K562 (cell line): ENCODE measurements at regions not wholly inside any gene's neighbourhood (a gene's known extent, or its start where the extent isn't known, plus 50 kb on each side); places are given as distances from the start of the nearest gene placed in this dataset.

Experiments used
- ATAC-seq: fragments of 200-7000 bp; cut with Tn5 transposase; 3 replicates; pipeline ENCODE4 v1.9.1; 2020; ENCODE audit warnings: moderate library complexity
- BruUV-seq: library from RNA; stranded (reverse); fragments of 400-500 nt; replicated peaks from 2 replicates; lab custom pipeline; 2021; lab: Mats Ljungman, UMichigan
- CTCF ChIA-PET: fragments of 300-600 bp; formaldehyde crosslinking; extraction: SDS; loops from one replicate; lab custom pipeline; 2021; ENCODE audit warnings: low intra/inter-chr PET ratio; lab: Yijun Ruan, JAX
- POLR2A ChIA-PET: fragments of 300-600, 350-650 bp; sonication (Branson Sonifier 250); formaldehyde crosslinking; extraction: SDS; loops from one replicate; lab custom pipeline; 2021; ENCODE audit warnings: antibody characterized with exemption, inconsistent platforms; lab: Yijun Ruan, JAX
- DNase-seq, 4 experiments: peaks; one replicate each; pipeline versions ENCODE4 v3.0.0 to v3.0.0-alpha.2; 2011 to 2018; ENCODE audit warnings: low spot score in 3 of 4, mixed read lengths in 3 of 4; ENCODE audit errors: extremely low read depth in 1 of 4
- FAIRE-seq: peaks from 2 replicates; lab custom pipeline; 2011; peaks lifted over from hg19 to GRCh38; lab: Jason Lieb, UNC
- H2AFZ ChIP-seq: 2 replicates; pipeline ENCODE4 v1.6.0; 2011; ENCODE audit warnings: low read depth, low read length, control low read depth, inconsistent platforms
- H3K27ac ChIP-seq: fragments of 200-600 bp; 3 replicates; pipeline ENCODE4 v1.8.0; 2011; ENCODE audit warnings: low read depth, mild to moderate bottlenecking, control low read depth, inconsistent platforms, low read length, moderate library complexity, mixed read lengths; ENCODE audit errors: extremely low read depth
- H3K27me3 ChIP-seq, 2 experiments: fragments of 300-600 bp in 1 of 2; 2 replicates in 1 of 2; 3 replicates in 1 of 2; pipeline versions ENCODE4 v1.6.0 to v1.8.0; 2011; ENCODE audit warnings: inconsistent platforms in 2 of 2, low read length in 2 of 2, mild to moderate bottlenecking in 1 of 2, mixed read lengths in 1 of 2, moderate library complexity in 1 of 2; ENCODE audit not compliant: control insufficient read depth in 2 of 2, insufficient read depth in 2 of 2
- H3K36me3 ChIP-seq: fragments of 300-600 bp; 3 replicates; pipeline ENCODE4 v1.8.0; 2011; ENCODE audit warnings: mild to moderate bottlenecking, low read length, inconsistent platforms; ENCODE audit not compliant: control insufficient read depth, insufficient read depth
- H3K4me1 ChIP-seq, 2 experiments: fragments of 200-600 bp in 1 of 2; replicated peaks in 1 of 2; 2 replicates in 1 of 2; 3 replicates in 1 of 2; pipeline versions ENCODE4 v1.5.1 to v1.8.0; 2011; ENCODE audit warnings: inconsistent platforms in 2 of 2, low read length in 2 of 2, mild to moderate bottlenecking in 1 of 2, mixed read lengths in 1 of 2, moderate library complexity in 1 of 2; ENCODE audit not compliant: control insufficient read depth in 2 of 2, insufficient read depth in 2 of 2
- H3K4me2 ChIP-seq: 2 replicates; pipeline ENCODE4 v1.6.1; 2011; ENCODE audit warnings: low read length, control low read depth, inconsistent platforms, mixed read lengths; ENCODE audit not compliant: insufficient read depth
- H3K4me3 ChIP-seq: fragments of 200-600 bp; sonication (generic), shearing (Covaris generic); 2 replicates; pipeline ENCODE4 v1.5.1; 2016; ENCODE audit warnings: control low read depth, inconsistent platforms
- H3K79me2 ChIP-seq: fragments of 200-600 bp; 3 replicates; pipeline ENCODE4 v1.8.0; 2011; ENCODE audit warnings: low read length, inconsistent platforms; ENCODE audit not compliant: control insufficient read depth, insufficient read depth
- H3K9ac ChIP-seq, 2 experiments: 2 replicates each; pipeline versions ENCODE4 v1.6.0 to v1.6.1; 2011; ENCODE audit warnings: low read depth in 2 of 2, low read length in 2 of 2, control low read depth in 1 of 2, inconsistent platforms in 1 of 2, mild to moderate bottlenecking in 1 of 2, mixed read lengths in 1 of 2; ENCODE audit not compliant: insufficient read depth in 1 of 2
- H3K9me1 ChIP-seq: one replicate; pipeline ENCODE4 v1.6.0; 2011; ENCODE audit warnings: inconsistent platforms, mild to moderate bottlenecking, low read length, moderate library complexity; ENCODE audit not compliant: control insufficient read depth, insufficient read depth
- H3K9me3 ChIP-seq: replicated peaks from 2 replicates; pipeline ENCODE4 v1.5.1; 2011; ENCODE audit warnings: low read depth, low read length, inconsistent platforms; ENCODE audit not compliant: control insufficient read depth, insufficient read depth
- H4K20me1 ChIP-seq: replicated peaks from 2 replicates; pipeline ENCODE4 v1.6.1; 2011; ENCODE audit warnings: low read length, inconsistent platforms, mixed read lengths; ENCODE audit not compliant: control insufficient read depth, insufficient read depth
- ASH1L ChIP-seq: fragments of 450-650 bp; IDR thresholded peaks from 2 replicates; pipeline ENCODE4 v1.6.1; 2018; ENCODE audit warnings: borderline replicate concordance, mild to moderate bottlenecking, low read depth; ENCODE audit not compliant: partially characterized antibody
- ATF1 ChIP-seq, 2 experiments: fragments of 450-650 bp in 1 of 2; IDR thresholded peaks; 2 replicates each; pipeline ENCODE4 v1.6.1; 2016; ENCODE audit warnings: missing compliant biosample characterization in 1 of 2, missing genetic modification characterization in 1 of 2
- CREM ChIP-seq: IDR thresholded peaks from 2 replicates; pipeline ENCODE4 v1.6.1; 2014; ENCODE audit warnings: antibody characterized with exemption, low read depth
- FOS ChIP-seq: IDR thresholded peaks from 3 replicates; pipeline ENCODE4 v1.6.1; 2011; ENCODE audit not compliant: insufficient read length; ENCODE audit errors: extremely low read depth
- L3MBTL2 ChIP-seq: fragments of 450-650 bp; IDR thresholded peaks from 2 replicates; pipeline ENCODE4 v1.6.1; 2016; ENCODE audit warnings: mild to moderate bottlenecking, moderate library complexity
- MCM3 ChIP-seq: fragments of 450-650 bp; IDR thresholded peaks from 2 replicates; pipeline ENCODE4 v1.6.1; 2016
- MLX ChIP-seq, 2 experiments: fragments of 450-650 bp in 1 of 2; sonication (generic) in 1 of 2; formaldehyde crosslinking; conservative IDR thresholded peaks; 2 replicates each; pipeline versions ENCODE4 v1.4.0 to v1.8.1; 2020 to 2022; ENCODE audit warnings: mild to moderate bottlenecking in 1 of 2, missing genetic modification reagents in 1 of 2
- NFYB ChIP-seq: IDR thresholded peaks from 2 replicates; pipeline ENCODE4 v1.6.1; 2011; ENCODE audit warnings: mild to moderate bottlenecking, moderate library complexity; ENCODE audit not compliant: insufficient read length; ENCODE audit errors: extremely low read depth
- RAD21 ChIP-seq, 2 experiments: fragments of 250-450 bp in 1 of 2; fragments of 450-650 bp in 1 of 2; sonication (Bioruptor Pico) in 1 of 2; formaldehyde crosslinking in 1 of 2; IDR thresholded peaks in 1 of 2; conservative IDR thresholded peaks in 1 of 2; 2 replicates each; pipeline versions ENCODE4 v1.4.0 to v1.8.0; 2020 to 2022; ENCODE audit warnings: mild to moderate bottlenecking in 2 of 2, moderate library complexity in 1 of 2
- SIN3B ChIP-seq: fragments of 450-650 bp; IDR thresholded peaks from 2 replicates; pipeline ENCODE4 v1.6.1; 2017; ENCODE audit warnings: low read depth, mild to moderate bottlenecking, moderate library complexity
- SP2 ChIP-seq: IDR thresholded peaks from 2 replicates; pipeline ENCODE4 v1.6.1; 2011; ENCODE audit warnings: mild to moderate bottlenecking, low read depth, low read length, moderate library complexity; ENCODE audit not compliant: poor library complexity, severe bottlenecking; ENCODE audit errors: extremely low read depth
- TGIF2 ChIP-seq: sonication (generic); formaldehyde crosslinking; IDR thresholded peaks from 2 replicates; pipeline ENCODE4 v1.8.1; 2022; ENCODE audit warnings: mild to moderate bottlenecking, missing genetic modification reagents, moderate library complexity
- VEZF1 ChIP-seq: fragments of 200-800 bp; sonication (Bioruptor generic); IDR thresholded peaks from 2 replicates; pipeline ENCODE4 v1.6.1; 2017; ENCODE audit warnings: missing genetic modification characterization, missing compliant biosample characterization
- ZNF561 ChIP-seq: fragments of 450-650 bp; formaldehyde crosslinking; conservative IDR thresholded peaks from 2 replicates; pipeline ENCODE4 v1.4.0; 2020; ENCODE audit warnings: mild to moderate bottlenecking, moderate library complexity
- WGBS: fragments of 100-300 bp; shearing (Covaris generic); methylation state at CpG from one replicate; pipeline ENCODE4 v1.1.6; 2016; ENCODE audit warnings: low coverage, mixed read lengths; ENCODE audit not compliant: insufficient coverage; ENCODE audit errors: missing lambda C conversion rate; 5-methylcytosine and 5-hydroxymethylcytosine counted together
- in situ Hi-C: fragments of 300-500 bp; cut with MboI; formaldehyde crosslinking; loops from 4 replicates; pipeline ENCODE4 v1.15.0; 2018; ENCODE audit warnings: inconsistent platforms, mixed read lengths
- intact Hi-C: fragments of 100-400 bp; cut with micrococcal nuclease; formaldehyde crosslinking; loops from 2 replicates; pipeline ENCODE4 v1.14.2; 2022
- TF ChIP-seq, protein P1 (sequence below), 2 experiments: fragments of 450-650 bp; IDR thresholded peaks; 2 replicates each; pipeline ENCODE4 v1.6.1; 2018; ENCODE audit warnings: mild to moderate bottlenecking in 2 of 2, low read depth in 1 of 2; ENCODE audit not compliant: partially characterized antibody in 2 of 2

DNA sequence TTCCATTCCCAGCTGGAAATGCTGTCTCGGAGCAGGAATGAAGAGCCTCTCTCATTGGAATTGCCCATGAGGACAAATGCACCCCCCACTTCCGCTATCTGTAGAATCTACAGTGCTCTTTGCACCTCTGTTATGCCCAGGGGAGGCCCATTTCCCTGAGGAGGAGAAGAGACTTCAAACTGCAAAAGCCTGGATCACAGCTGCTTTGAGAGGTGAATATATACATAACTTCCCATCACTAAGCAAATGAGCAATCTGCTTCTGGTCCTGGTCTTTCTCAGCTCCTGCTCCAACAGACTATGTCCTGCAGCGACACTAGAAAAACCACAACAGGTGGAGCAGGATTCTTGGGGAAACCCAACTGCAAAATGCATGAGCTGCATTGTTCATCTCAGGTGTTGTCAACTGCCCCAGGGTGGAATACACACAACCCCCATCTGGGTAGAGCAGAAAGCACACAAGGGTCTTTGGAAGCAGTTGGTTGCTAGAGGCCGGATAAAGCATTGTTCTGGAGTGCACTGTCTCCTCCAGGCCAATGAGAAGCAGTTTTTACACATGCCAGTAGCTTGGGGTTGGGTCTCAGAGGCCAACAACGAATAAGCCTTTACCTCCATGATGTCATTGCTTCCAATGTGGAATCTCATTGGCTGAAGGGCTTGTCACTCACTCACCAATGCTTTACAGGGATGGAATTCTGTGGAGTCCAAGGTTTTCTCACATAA is 67.7 kb upstream of the RAB4A start:
- H3K4me2 ChIP-seq: no peak overlapping the region
- H3K36me3 ChIP-seq: no peaks in the 10 kb centered on the region
- FAIRE-seq (no peak), ATAC-seq (peak; percentile 66), DNase-seq (peak; percentile 52 to 80 (median 76))
- H3K9me3 ChIP-seq: no peaks in the 10 kb centered on the region
- no peaks in the 10 kb centered on the region for H4K20me1 ChIP-seq
- peaks cover 0 to 30% of the 10 kb centered on the region in 2 experiments; a peak in 4 of 5 replicates for H3K27me3 ChIP-seq
- in situ Hi-C loops (no loop called here), intact Hi-C loops (no loop called here)
- H3K9ac ChIP-seq: no peak overlapping the region
- 6% methylated on average over 5 of the region's 5 CpGs for WGBS
- H2AFZ ChIP-seq: no peak overlapping the region
- H3K27ac ChIP-seq: no peak overlapping the region
- H3K9me1 ChIP-seq: no peaks in the 10 kb centered on the region
- no TSS peak for BruUV-seq
- ChIA-PET CTCF (no interaction called here), POLR2A (interaction anchor here (0.6 to 1.3 kb wide), 3 partner anchors 17 to 463 kb away, joined by 3 to 4 read pairs (median 3); no protein-coding TSS in a partner anchor)
- H3K4me3 ChIP-seq: no peak overlapping the region
- H3K79me2 ChIP-seq: no peaks in the 10 kb centered on the region
- H3K4me1 ChIP-seq: peaks cover 9 to 16% of the 10 kb centered on the region in 2 experiments
- 0 out of 2 replicates have a peak, but pooled peaks have one; percentile 19 for TF ChIP-seq CREM
- no peak for TF ChIP-seq TGIF2 (CRISPR knock-in tag)
- TF ChIP-seq FOS: peak; percentile 63
- TF ChIP-seq MLX (CRISPR knock-in tag; conservative IDR thresholded peaks at IDR 0.05): no peak
- no peak for TF ChIP-seq ATF1 (CRISPR knock-in tag; IDR thresholded peaks at IDR 0.05)
- 0 out of 2 replicates have a peak, but pooled peaks have one; percentile 26 for TF ChIP-seq ATF1 (tag; IDR thresholded peaks at IDR 0.05)
- no peak for TF ChIP-seq SIN3B
- no peak for TF ChIP-seq VEZF1
- TF ChIP-seq L3MBTL2: no peak
- peak; percentile 71 for TF ChIP-seq NFYB
- TF ChIP-seq SP2: peak; percentile 32
- TF ChIP-seq, protein P1, sequence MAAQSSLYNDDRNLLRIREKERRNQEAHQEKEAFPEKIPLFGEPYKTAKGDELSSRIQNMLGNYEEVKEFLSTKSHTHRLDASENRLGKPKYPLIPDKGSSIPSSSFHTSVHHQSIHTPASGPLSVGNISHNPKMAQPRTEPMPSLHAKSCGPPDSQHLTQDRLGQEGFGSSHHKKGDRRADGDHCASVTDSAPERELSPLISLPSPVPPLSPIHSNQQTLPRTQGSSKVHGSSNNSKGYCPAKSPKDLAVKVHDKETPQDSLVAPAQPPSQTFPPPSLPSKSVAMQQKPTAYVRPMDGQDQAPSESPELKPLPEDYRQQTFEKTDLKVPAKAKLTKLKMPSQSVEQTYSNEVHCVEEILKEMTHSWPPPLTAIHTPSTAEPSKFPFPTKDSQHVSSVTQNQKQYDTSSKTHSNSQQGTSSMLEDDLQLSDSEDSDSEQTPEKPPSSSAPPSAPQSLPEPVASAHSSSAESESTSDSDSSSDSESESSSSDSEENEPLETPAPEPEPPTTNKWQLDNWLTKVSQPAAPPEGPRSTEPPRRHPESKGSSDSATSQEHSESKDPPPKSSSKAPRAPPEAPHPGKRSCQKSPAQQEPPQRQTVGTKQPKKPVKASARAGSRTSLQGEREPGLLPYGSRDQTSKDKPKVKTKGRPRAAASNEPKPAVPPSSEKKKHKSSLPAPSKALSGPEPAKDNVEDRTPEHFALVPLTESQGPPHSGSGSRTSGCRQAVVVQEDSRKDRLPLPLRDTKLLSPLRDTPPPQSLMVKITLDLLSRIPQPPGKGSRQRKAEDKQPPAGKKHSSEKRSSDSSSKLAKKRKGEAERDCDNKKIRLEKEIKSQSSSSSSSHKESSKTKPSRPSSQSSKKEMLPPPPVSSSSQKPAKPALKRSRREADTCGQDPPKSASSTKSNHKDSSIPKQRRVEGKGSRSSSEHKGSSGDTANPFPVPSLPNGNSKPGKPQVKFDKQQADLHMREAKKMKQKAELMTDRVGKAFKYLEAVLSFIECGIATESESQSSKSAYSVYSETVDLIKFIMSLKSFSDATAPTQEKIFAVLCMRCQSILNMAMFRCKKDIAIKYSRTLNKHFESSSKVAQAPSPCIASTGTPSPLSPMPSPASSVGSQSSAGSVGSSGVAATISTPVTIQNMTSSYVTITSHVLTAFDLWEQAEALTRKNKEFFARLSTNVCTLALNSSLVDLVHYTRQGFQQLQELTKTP (IDR thresholded peaks at IDR 0.05; ENCODE audit: low read depth in 1 of 2, partially characterized antibody in 2 of 2): no peak
- TF ChIP-seq ZNF561 (CRISPR knock-in tag): no peak
- no peak for TF ChIP-seq MCM3
- TF ChIP-seq RAD21 (CRISPR knock-in tag; conservative IDR thresholded peaks at IDR 0.05 in 1 of 2, IDR thresholded peaks at IDR 0.05 in 1 of 2): no peak
- TF ChIP-seq ASH1L: peak; percentile 60
